ENCODE measurements at regions not wholly inside any gene's neighbourhood (a gene's known extent, or its start where the extent isn't known, plus 50 kb on each side); places are given as distances from the start of the nearest gene placed in this dataset.

- H3K27me3 Mint-ChIP-seq, result peaks cover 10% of the 10 kb centered on the region
- H3K9me3 Mint-ChIP-seq, result no peaks in the 10 kb centered on the region
- intact Hi-C loops (cut with micrococcal nuclease), result no loop called here
- no peak for DNase-seq
- H3K4me1 Mint-ChIP-seq (ENCODE audit: low read depth), result no peaks in the 10 kb centered on the region
- ATAC-seq, result no peak
- TF ChIP-seq CTCF (IDR thresholded peaks at IDR 0.05), result no peak
- H3K4me3 Mint-ChIP-seq, result no peak overlapping the region
- no peaks in the 10 kb centered on the region for H3K36me3 Mint-ChIP-seq (ENCODE audit: low read depth)
- H3K27ac Mint-ChIP-seq, result no peak overlapping the region
- CTCF ChIA-PET, result no interaction called here
- POLR2A ChIA-PET, result no interaction called here
These were observed 94.4 kb upstream of the SKAP2 start for GRCh38 chr7:26958834-26959233.

DNA sequence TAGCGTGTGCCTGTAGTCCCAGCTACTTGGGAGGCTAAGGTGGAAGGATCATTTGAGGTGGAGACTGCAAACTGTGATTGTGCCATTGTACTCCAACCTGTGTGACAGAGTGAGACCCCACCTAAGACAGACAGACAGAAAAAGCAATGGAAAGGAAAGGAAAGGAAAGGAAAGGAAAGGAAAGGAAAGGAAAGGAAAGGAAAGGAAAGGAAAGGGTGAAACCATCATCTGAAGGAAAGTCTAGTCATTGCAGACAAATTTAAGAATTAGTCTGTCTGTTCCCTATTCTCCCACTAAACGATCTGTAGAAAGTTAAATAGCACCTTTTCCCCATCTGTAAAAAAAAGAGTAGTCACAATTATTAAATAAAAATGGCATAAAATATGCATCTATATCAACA is 91.1 kb upstream of the SKAP2 start:
- Mint-ChIP-seq H3K4me1 (ENCODE audit: low read depth) (no peaks in the 10 kb centered on the region), H3K27ac (no peak overlapping the region), H3K4me3 (no peak overlapping the region), H3K9me3 (no peaks in the 10 kb centered on the region), H3K36me3 (ENCODE audit: low read depth) (no peaks in the 10 kb centered on the region), H3K27me3 (peaks cover 17% of the 10 kb centered on the region)
- ATAC-seq, result no peak
- intact Hi-C loops (cut with micrococcal nuclease), result no loop called here
- ChIA-PET POLR2A (no interaction called here), CTCF (no interaction called here)
- TF ChIP-seq CTCF (IDR thresholded peaks at IDR 0.05), result no peak
- DNase-seq, result no peak

DNA sequence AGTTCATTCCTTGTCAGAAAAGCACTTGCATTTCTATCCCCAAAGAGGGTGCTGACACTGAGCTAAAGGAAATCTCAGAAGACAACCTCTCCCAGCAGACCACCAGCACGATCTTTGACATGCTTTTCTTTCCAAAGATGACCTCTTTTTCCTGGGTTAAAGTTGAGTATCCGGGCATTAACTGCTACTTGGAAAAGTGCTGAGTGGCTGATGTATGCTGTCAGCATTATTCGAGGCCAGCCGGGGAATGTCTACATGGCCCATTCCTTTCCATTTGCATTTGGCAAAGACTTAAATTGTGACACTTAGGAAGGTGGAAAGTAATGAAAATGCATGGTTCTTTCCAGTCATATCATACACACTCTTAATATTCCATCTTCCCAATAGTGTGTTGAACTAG is 90.6 kb upstream of the SKAP2 start:
- ATAC-seq, result no peak
- CTCF ChIA-PET, result no interaction called here

DNA sequence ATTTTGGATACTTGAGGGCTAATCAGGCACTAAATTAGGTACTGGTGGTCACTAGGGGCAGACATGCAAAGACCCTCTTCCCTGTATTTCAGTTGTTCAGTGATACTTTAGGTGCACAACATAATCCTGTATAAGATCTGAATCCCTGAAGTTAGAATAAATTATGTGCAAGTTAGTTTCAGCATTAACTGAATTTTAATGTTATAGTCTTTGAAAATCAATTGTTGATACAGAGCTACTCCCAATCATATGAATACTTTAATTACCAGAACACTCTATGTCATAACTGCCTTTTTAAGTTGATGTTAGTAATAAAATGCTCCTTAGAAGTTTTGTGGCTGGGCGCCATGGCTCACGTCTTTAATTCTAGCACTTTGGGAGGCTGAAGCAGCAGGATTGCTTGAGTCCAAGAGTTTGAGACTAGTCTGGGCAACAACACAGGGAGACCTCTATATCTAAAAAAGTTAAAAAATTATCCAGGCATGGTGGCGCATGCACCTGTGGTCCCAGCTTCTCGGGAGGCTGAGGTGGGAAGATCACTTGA is 87.1 kb upstream of the SKAP2 start:
- ChIA-PET CTCF (no interaction called here), POLR2A (no interaction called here)
- Mint-ChIP-seq H3K36me3 (ENCODE audit: low read depth) (no peaks in the 10 kb centered on the region), H3K27me3 (peaks cover 16% of the 10 kb centered on the region), H3K9me3 (no peaks in the 10 kb centered on the region), H3K4me3 (no peak overlapping the region), H3K4me1 (ENCODE audit: low read depth) (no peaks in the 10 kb centered on the region), H3K27ac (no peak overlapping the region)
- no peak for TF ChIP-seq CTCF (IDR thresholded peaks at IDR 0.05)
- intact Hi-C loops (cut with micrococcal nuclease), result no loop called here
- ATAC-seq (no peak), DNase-seq (no peak)

More for the DNA sequence above, 90.6 kb upstream of the SKAP2 start:
- Mint-ChIP-seq H3K9me3 (no peaks in the 10 kb centered on the region), H3K27me3 (peaks cover 16% of the 10 kb centered on the region), H3K27ac (no peak overlapping the region), H3K36me3 (ENCODE audit: low read depth) (no peaks in the 10 kb centered on the region), H3K4me1 (ENCODE audit: low read depth) (no peaks in the 10 kb centered on the region), H3K4me3 (no peak overlapping the region)
- TF ChIP-seq CTCF (IDR thresholded peaks at IDR 0.05), result no peak
- DNase-seq, result no peak
- intact Hi-C loops (cut with micrococcal nuclease), result no loop called here
- POLR2A ChIA-PET, result no interaction called here

- H3K4me3 Mint-ChIP-seq, result no peak overlapping the region
- H3K27me3 Mint-ChIP-seq, result peaks cover 17% of the 10 kb centered on the region
- DNase-seq, result no peak
- ChIA-PET POLR2A (no interaction called here), CTCF (no interaction called here)
- ATAC-seq, result no peak
- intact Hi-C loops (cut with micrococcal nuclease), result no loop called here
- TF ChIP-seq CTCF (IDR thresholded peaks at IDR 0.05), result no peak
- no peaks in the 10 kb centered on the region for H3K4me1 Mint-ChIP-seq (ENCODE audit: low read depth)
- H3K27ac Mint-ChIP-seq, result no peak overlapping the region
- no peaks in the 10 kb centered on the region for H3K9me3 Mint-ChIP-seq
- no peaks in the 10 kb centered on the region for H3K36me3 Mint-ChIP-seq (ENCODE audit: low read depth)
These were observed 86.5 kb upstream of the SKAP2 start for GRCh38 chr7:26950889-26951288.

All from activated CD8-positive, alpha-beta T cell treated with anti-CD3 and anti-CD28 coated beads for 36 hours (primary cell).